IPS DF 6.9 (cell line): ENCODE measurements at regions not wholly inside any gene's neighbourhood (a gene's known extent, or its start where the extent isn't known, plus 50 kb on each side); places are given as distances from the start of the nearest gene placed in this dataset.

Experiments
- DNase-seq: peaks from one replicate; pipeline ENCODE4 v3.0.0-alpha.2; 2013; ENCODE audit warnings: low read depth, low spot score
- H3K27ac ChIP-seq: one replicate; pipeline ENCODE4 v1.5.1; 2013; ENCODE audit warnings: low read length, control low read depth
- H3K27me3 ChIP-seq: 2 replicates; pipeline ENCODE4 v1.6.1; 2013; ENCODE audit warnings: mild to moderate bottlenecking, low read length; ENCODE audit not compliant: control insufficient read depth, insufficient read depth
- H3K36me3 ChIP-seq: 2 replicates; pipeline ENCODE4 v1.6.1; 2013; ENCODE audit warnings: low read length; ENCODE audit not compliant: control insufficient read depth, insufficient read depth
- H3K4me1 ChIP-seq: 2 replicates; pipeline ENCODE4 v1.6.1; 2013; ENCODE audit warnings: low read length; ENCODE audit not compliant: control insufficient read depth, insufficient read depth
- H3K4me3 ChIP-seq: 2 replicates; pipeline ENCODE4 v1.5.1; 2013; ENCODE audit warnings: mild to moderate bottlenecking, low read length
- H3K9me3 ChIP-seq: 2 replicates; pipeline ENCODE4 v1.6.1; 2013; ENCODE audit warnings: low read length, inconsistent platforms; ENCODE audit not compliant: control insufficient read depth, insufficient read depth
- WGBS: extraction: QIAGEN DNeasy Blood & Tissue Kit; methylation state at CpG from one replicate; pipeline ENCODE4 v1.1.7; 2013; ENCODE audit warnings: mixed read lengths, missing lambda C conversion rate; ENCODE audit not compliant: insufficient read length, insufficient coverage; 5-methylcytosine and 5-hydroxymethylcytosine counted together

GRCh38 chr6:95387845-95388244 is 189.5 kb upstream of the MANEA start:
- Histone ChIP-seq H3K4me3 (no peak overlapping the region), H3K27ac (no peak overlapping the region), H3K4me1 (no peaks in the 10 kb centered on the region), H3K27me3 (no peaks in the 10 kb centered on the region), H3K36me3 (no peaks in the 10 kb centered on the region), H3K9me3 (no peaks in the 10 kb centered on the region)
- no peak for DNase-seq

- H3K4me3 ChIP-seq = no peak overlapping the region
- no CpG with 5 or more reads among the region's 2 CpGs for WGBS
Observed at GRCh38 chr6:95404777-95405176, 172.6 kb upstream of the MANEA start.

GRCh38 chr6:95408111-95408510 is 169.2 kb upstream of the MANEA start:
- Histone ChIP-seq H3K27ac (no peak overlapping the region), H3K27me3 (no peaks in the 10 kb centered on the region), H3K4me1 (no peaks in the 10 kb centered on the region), H3K9me3 (no peaks in the 10 kb centered on the region), H3K36me3 (no peaks in the 10 kb centered on the region), H3K4me3 (no peak overlapping the region)
- WGBS = no CpG with 5 or more reads among the region's 1 CpG
- DNase-seq = no peak

More at GRCh38 chr6:95404777-95405176, 172.6 kb upstream of the MANEA start:
- no peaks in the 10 kb centered on the region for H3K36me3 ChIP-seq
- H3K4me1 ChIP-seq = no peaks in the 10 kb centered on the region
- H3K27ac ChIP-seq = no peak overlapping the region
- H3K9me3 ChIP-seq = no peaks in the 10 kb centered on the region
- H3K27me3 ChIP-seq = no peaks in the 10 kb centered on the region
- DNase-seq = no peak

- Histone ChIP-seq H3K4me3 (no peak overlapping the region), H3K9me3 (no peaks in the 10 kb centered on the region), H3K27me3 (no peaks in the 10 kb centered on the region), H3K4me1 (no peaks in the 10 kb centered on the region), H3K36me3 (no peaks in the 10 kb centered on the region), H3K27ac (no peak overlapping the region)
- DNase-seq = no peak
- WGBS = no CpG with 5 or more reads among the region's 3 CpGs
Observed at GRCh38 chr6:95410168-95410567, 167.2 kb upstream of the MANEA start.

- no CpG with 5 or more reads among the region's 2 CpGs for WGBS
- Histone ChIP-seq H3K4me1 (no peaks in the 10 kb centered on the region), H3K9me3 (no peaks in the 10 kb centered on the region), H3K4me3 (no peak overlapping the region), H3K36me3 (no peaks in the 10 kb centered on the region), H3K27ac (no peak overlapping the region), H3K27me3 (no peaks in the 10 kb centered on the region)
- no peak for DNase-seq
Observed at GRCh38 chr6:95413789-95414188, 163.5 kb upstream of the MANEA start.

- H3K4me3 ChIP-seq = no peak overlapping the region
- no CpG with 5 or more reads among the region's 1 CpG for WGBS
- DNase-seq = no peak
- H3K27ac ChIP-seq = no peak overlapping the region
- H3K9me3 ChIP-seq = no peaks in the 10 kb centered on the region; the same call in 1 of the 2 replicates
- no peaks in the 10 kb centered on the region for H3K36me3 ChIP-seq
- no peaks in the 10 kb centered on the region for H3K27me3 ChIP-seq
- no peaks in the 10 kb centered on the region for H3K4me1 ChIP-seq
Observed at GRCh38 chr6:95417856-95418255, 159.5 kb upstream of the MANEA start.

- H3K36me3 ChIP-seq = no peaks in the 10 kb centered on the region
- no peak for DNase-seq
- no peaks in the 10 kb centered on the region for H3K4me1 ChIP-seq
- H3K27ac ChIP-seq = no peak overlapping the region
- H3K9me3 ChIP-seq = no peaks in the 10 kb centered on the region; the same call in 1 of the 2 replicates
- no peak overlapping the region for H3K4me3 ChIP-seq
- no peaks in the 10 kb centered on the region for H3K27me3 ChIP-seq
Observed at GRCh38 chr6:95420792-95421191, 156.5 kb upstream of the MANEA start.

- no CpG with 5 or more reads among the region's 1 CpG for WGBS
- DNase-seq = no peak
- Histone ChIP-seq H3K27me3 (no peaks in the 10 kb centered on the region), H3K9me3 (no peaks in the 10 kb centered on the region; the same call in 1 of the 2 replicates), H3K27ac (no peak overlapping the region), H3K36me3 (no peaks in the 10 kb centered on the region), H3K4me1 (no peaks in the 10 kb centered on the region), H3K4me3 (no peak overlapping the region)
Observed at GRCh38 chr6:95423331-95423730, 154.0 kb upstream of the MANEA start.

- no peak overlapping the region for H3K4me3 ChIP-seq
- DNase-seq = no peak
- no peaks in the 10 kb centered on the region for H3K27me3 ChIP-seq
- no peaks in the 10 kb centered on the region for H3K36me3 ChIP-seq
- WGBS = no CpG with 5 or more reads among the region's 2 CpGs
- H3K4me1 ChIP-seq = no peaks in the 10 kb centered on the region
- H3K27ac ChIP-seq = no peak overlapping the region
- no peaks in the 10 kb centered on the region for H3K9me3 ChIP-seq
Observed at GRCh38 chr6:95431637-95432228, 145.6 kb upstream of the MANEA start.

GRCh38 chr6:95439741-95440140 is 137.6 kb upstream of the MANEA start:
- H3K27ac ChIP-seq = no peak overlapping the region
- no peaks in the 10 kb centered on the region for H3K4me1 ChIP-seq
- no peak overlapping the region for H3K4me3 ChIP-seq
- H3K36me3 ChIP-seq = no peaks in the 10 kb centered on the region
- no peaks in the 10 kb centered on the region for H3K9me3 ChIP-seq
- no peaks in the 10 kb centered on the region for H3K27me3 ChIP-seq
- whole genome bisulfite sequencing = no CpG with 5 or more reads among the region's 2 CpGs
- DNase-seq = no peak

GRCh38 chr6:95448208-95448607 is 129.1 kb upstream of the MANEA start:
- no CpG with 5 or more reads among the region's 4 CpGs for WGBS
- no peaks in the 10 kb centered on the region for H3K27me3 ChIP-seq
- no peak for DNase-seq
- H3K36me3 ChIP-seq = no peaks in the 10 kb centered on the region
- no peak overlapping the region for H3K27ac ChIP-seq
- H3K4me3 ChIP-seq = no peak overlapping the region
- H3K4me1 ChIP-seq = no peaks in the 10 kb centered on the region
- H3K9me3 ChIP-seq = no peaks in the 10 kb centered on the region
